ENCODE measurements at regions not wholly inside any gene's neighbourhood (a gene's known extent, or its start where the extent isn't known, plus 50 kb on each side); places are given as distances from the start of the nearest gene placed in this dataset.
"Not testable (repeated sequence)": the region's sequence is repeated elsewhere in the genome, so short reads cannot be mapped to it uniquely, and the experiment has no call there.

GRCh38 chr6:118705544-118706491 is 54.4 kb upstream of the CEP85L start:
- peak; percentile 43 for DNase-seq (ENCODE audit: low read depth)
- H3K4me3 ChIP-seq (ENCODE audit: low read length): peak overlapping the region; percentile 19
- no peak for TF ChIP-seq CTCF (conservative IDR thresholded peaks at IDR 0.05; ENCODE audit: low read depth, low read length)

GRCh38 chr6:118704915-118705314 is 53.5 kb upstream of the CEP85L start:
- no peak overlapping the region for H3K4me3 ChIP-seq (ENCODE audit: low read length)
- no peak for TF ChIP-seq CTCF (conservative IDR thresholded peaks at IDR 0.05; ENCODE audit: low read depth, low read length)
- DNase-seq (ENCODE audit: low read depth): no peak

GRCh38 chr6:118701260-118701659 is 49.9 kb upstream of the CEP85L start:
- H3K4me3 ChIP-seq (ENCODE audit: low read length); DNase-seq (ENCODE audit: low read depth): not testable (repeated sequence)

Measured in retinal pigment epithelial cell (primary cell).